ENCODE measurements at regions not wholly inside any gene's neighbourhood (a gene's known extent, or its start where the extent isn't known, plus 50 kb on each side); places are given as distances from the start of the nearest gene placed in this dataset.

GRCh38 chr9:14967450-14968321 is 57.5 kb upstream of the FREM1 start (continued):
- TF ChIP-seq ZNF362 (CRISPR knock-in tag; IDR thresholded peaks at IDR 0.05; ENCODE audit: borderline replicate concordance) (peak; percentile 43; the same call in 1 of the 2 replicates), ZMAT3 (CRISPR knock-in tag; conservative IDR thresholded peaks at IDR 0.05) (no peak), HNRNPLL (IDR thresholded peaks at IDR 0.05; ENCODE audit: low read depth, low read length, poor library complexity, severe bottlenecking) (no peak), TAF15 (IDR thresholded peaks at IDR 0.05; ENCODE audit: low read depth, low read length, poor library complexity, severe bottlenecking) (no peak), ZNF792 (CRISPR knock-in tag; IDR thresholded peaks at IDR 0.05) (0 out of 2 replicates have a peak, but pooled peaks have one; percentile 26), ZBTB33 (CRISPR knock-in tag; IDR thresholded peaks at IDR 0.05) (no peak), BATF2 (CRISPR knock-in tag; IDR thresholded peaks at IDR 0.05) (no peak), NFYB (CRISPR knock-in tag; IDR thresholded peaks at IDR 0.05) (no peak), RFX3 (CRISPR knock-in tag; IDR thresholded peaks at IDR 0.05) (no peak), JUND (CRISPR knock-in tag; IDR thresholded peaks at IDR 0.05) (no peak; the same call in 1 of the 2 replicates), PAX8 (CRISPR knock-in tag; IDR thresholded peaks at IDR 0.05; ENCODE audit: borderline replicate concordance) (no peak), ZNF781 (CRISPR knock-in tag; IDR thresholded peaks at IDR 0.05; ENCODE audit: borderline replicate concordance, not compliant biosample characterization) (no peak)

Data from HepG2 (cell line).